Glutamatergic neuron (in vitro differentiated cells): ENCODE measurements at regions not wholly inside any gene's neighbourhood (a gene's known extent, or its start where the extent isn't known, plus 50 kb on each side); places are given as distances from the start of the nearest gene placed in this dataset.

Source experiments
- DNase-seq: peaks from one replicate; pipeline ENCODE4 v3.0.0; 2022
- H3K27ac Mint-ChIP-seq: one replicate; pipeline ENCODE4 v1.8.0; 2020; ENCODE audit warnings: mild to moderate bottlenecking, mixed read lengths, inconsistent platforms; ENCODE audit not compliant: unreplicated experiment
- H3K27me3 Mint-ChIP-seq: one replicate; pipeline ENCODE4 v1.8.0; 2020; ENCODE audit warnings: mild to moderate bottlenecking, moderate library complexity, mixed read lengths, inconsistent platforms; ENCODE audit not compliant: unreplicated experiment
- H3K36me3 Mint-ChIP-seq: one replicate; pipeline ENCODE4 v1.8.0; 2020; ENCODE audit warnings: mild to moderate bottlenecking, mixed read lengths, inconsistent platforms; ENCODE audit not compliant: unreplicated experiment
- H3K4me1 Mint-ChIP-seq: one replicate; pipeline ENCODE4 v1.8.0; 2020; ENCODE audit warnings: mild to moderate bottlenecking, low read depth, mixed read lengths, inconsistent platforms; ENCODE audit not compliant: unreplicated experiment
- H3K4me3 Mint-ChIP-seq: one replicate; pipeline ENCODE4 v1.8.0; 2020; ENCODE audit warnings: mild to moderate bottlenecking, mixed read lengths, inconsistent platforms; ENCODE audit not compliant: unreplicated experiment
- H3K9me3 Mint-ChIP-seq: one replicate; pipeline ENCODE4 v1.8.0; 2020; ENCODE audit warnings: mild to moderate bottlenecking, moderate library complexity, mixed read lengths, inconsistent platforms; ENCODE audit not compliant: unreplicated experiment
- CTCF ChIP-seq: fragments of 200-600 bp; sonication (generic); IDR thresholded peaks from one replicate; pipeline ENCODE4 v1.5.0; 2021; ENCODE audit not compliant: partially characterized antibody, unreplicated experiment

GRCh38 chr14:38718519-38718918, 384.5 kb downstream of the SEC23A start:
- TF ChIP-seq CTCF: no peak
- peaks cover 19% of the 10 kb centered on the region for H3K4me1 Mint-ChIP-seq
- H3K36me3 Mint-ChIP-seq: no peaks in the 10 kb centered on the region
- DNase-seq: no peak
- peak overlapping the region; percentile 71 for H3K27ac Mint-ChIP-seq
- peaks cover 11% of the 10 kb centered on the region for H3K9me3 Mint-ChIP-seq
- H3K4me3 Mint-ChIP-seq: no peak overlapping the region
- peaks cover 6% of the 10 kb centered on the region for H3K27me3 Mint-ChIP-seq

GRCh38 chr14:38716926-38717325, 386.1 kb downstream of the SEC23A start:
- DNase-seq: no peak
- peaks cover 9% of the 10 kb centered on the region for H3K27me3 Mint-ChIP-seq
- H3K9me3 Mint-ChIP-seq: peaks cover 11% of the 10 kb centered on the region
- H3K4me1 Mint-ChIP-seq: peaks cover 19% of the 10 kb centered on the region
- H3K27ac Mint-ChIP-seq: no peak overlapping the region
- no peak overlapping the region for H3K4me3 Mint-ChIP-seq
- TF ChIP-seq CTCF: no peak
- no peaks in the 10 kb centered on the region for H3K36me3 Mint-ChIP-seq

GRCh38 chr14:38710881-38711280, 392.2 kb downstream of the SEC23A start:
- Mint-ChIP-seq H3K27me3 (peaks cover 3% of the 10 kb centered on the region), H3K9me3 (no peaks in the 10 kb centered on the region), H3K4me1 (peaks cover 3% of the 10 kb centered on the region), H3K4me3 (no peak overlapping the region), H3K27ac (no peak overlapping the region), H3K36me3 (no peaks in the 10 kb centered on the region)
- no peak for TF ChIP-seq CTCF
- DNase-seq: no peak

- no peak for TF ChIP-seq CTCF
- H3K4me1 Mint-ChIP-seq: peaks cover 7% of the 10 kb centered on the region
These were observed 392.8 kb downstream of the SEC23A start for GRCh38 chr14:38710196-38710595.

GRCh38 chr14:38705220-38705619, 397.8 kb downstream of the SEC23A start:
- peak overlapping the region; percentile 43 for H3K4me3 Mint-ChIP-seq
- peak overlapping the region; percentile 75 for H3K27ac Mint-ChIP-seq
- H3K4me1 Mint-ChIP-seq: peaks cover 17% of the 10 kb centered on the region
- DNase-seq: peak; percentile 41
- peaks cover 5% of the 10 kb centered on the region for H3K27me3 Mint-ChIP-seq
- H3K36me3 Mint-ChIP-seq: peaks cover 4% of the 10 kb centered on the region
- H3K9me3 Mint-ChIP-seq: peaks cover 10% of the 10 kb centered on the region
- TF ChIP-seq CTCF: no peak

More at GRCh38 chr14:38710196-38710595, 392.8 kb downstream of the SEC23A start:
- Mint-ChIP-seq H3K9me3 (peaks cover 4% of the 10 kb centered on the region), H3K4me3 (no peak overlapping the region), H3K27me3 (peaks cover 6% of the 10 kb centered on the region), H3K27ac (no peak overlapping the region), H3K36me3 (no peaks in the 10 kb centered on the region)
- no peak for DNase-seq
